ENCODE measurements at regions not wholly inside any gene's neighbourhood (a gene's known extent, or its start where the extent isn't known, plus 50 kb on each side); places are given as distances from the start of the nearest gene placed in this dataset.

DNA sequence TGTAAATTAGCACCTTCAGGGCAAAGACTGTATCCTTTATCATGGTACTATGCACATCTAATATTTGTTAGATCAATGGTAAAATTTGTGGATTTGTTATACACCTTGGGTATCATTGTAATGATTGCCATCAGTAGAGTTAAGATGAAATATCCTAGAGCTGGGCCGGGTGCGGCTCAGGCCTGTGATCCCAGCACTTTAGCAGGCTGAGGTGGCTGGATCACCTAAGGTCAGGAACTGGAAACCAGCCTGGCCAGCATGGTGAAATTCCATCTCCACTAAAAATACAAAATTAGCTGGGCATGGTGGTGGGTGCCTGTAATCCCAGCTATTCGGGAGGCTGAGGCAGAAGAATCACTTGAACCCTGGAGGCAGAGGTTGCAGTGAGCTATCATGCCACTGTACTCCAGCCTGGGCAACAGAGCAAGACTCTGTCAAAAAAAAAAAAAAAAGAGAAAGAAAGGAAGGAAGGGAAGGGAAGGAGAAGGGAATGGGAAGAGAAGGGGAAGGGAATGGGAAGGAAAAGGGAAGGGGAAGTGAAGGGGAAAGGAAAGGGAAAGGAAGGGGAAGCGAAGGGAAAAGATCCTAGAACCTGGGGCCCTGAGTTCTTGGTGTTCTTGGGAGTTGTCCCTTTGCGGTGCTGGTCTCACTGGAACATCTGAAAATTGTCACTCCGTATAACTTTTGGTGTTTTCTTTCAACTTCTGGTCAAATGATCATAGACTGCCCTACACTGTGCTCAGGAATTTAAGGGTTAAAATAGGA lies 71.1 kb upstream of the NEUROD1 start:
- in situ Hi-C loops (cut with MboI) = no loop called here
- POLR2A ChIA-PET = no interaction called here
- 0 out of 5 replicates have a peak, but pooled peaks cover 0 to 3% of the 10 kb centered on the region in 2 experiments for H3K4me1 ChIP-seq (replicated peaks in 1 of 2; ENCODE audit: control insufficient read depth in 2 of 2, insufficient read depth in 2 of 2, low read length in 2 of 2)

GRCh38 chr2:181752301-181752700 lies 72.0 kb upstream of the NEUROD1 start:
- Histone ChIP-seq H3K79me2 (ENCODE audit: control insufficient read depth, insufficient read depth, low read length) (no peaks in the 10 kb centered on the region), H3K4me2 (ENCODE audit: insufficient read depth, low read length) (no peak overlapping the region), H3K9ac (ENCODE audit: insufficient read depth in 1 of 2, low read depth in 2 of 2, low read length in 2 of 2) (no peak overlapping the region), H3K4me1 (replicated peaks in 1 of 2; ENCODE audit: control insufficient read depth in 2 of 2, insufficient read depth in 2 of 2, low read length in 2 of 2) (0 out of 5 replicates have a peak, but pooled peaks cover 0 to 3% of the 10 kb centered on the region in 2 experiments), H3K27me3 (ENCODE audit: control insufficient read depth in 2 of 2, insufficient read depth in 2 of 2, low read length in 2 of 2) (peaks cover 0 to 5% of the 10 kb centered on the region in 2 experiments; a peak in 2 of 5 replicates), H4K20me1 (replicated peaks; ENCODE audit: control insufficient read depth, insufficient read depth, low read length) (no peaks in the 10 kb centered on the region), H3K9me3 (replicated peaks; ENCODE audit: control insufficient read depth, insufficient read depth, low read depth, low read length) (no peaks in the 10 kb centered on the region), H2AFZ (ENCODE audit: low read depth, low read length) (no peak overlapping the region), H3K27ac (ENCODE audit: extremely low read depth, low read depth, low read length) (no peak overlapping the region), H3K36me3 (ENCODE audit: control insufficient read depth, insufficient read depth, low read length) (no peaks in the 10 kb centered on the region), H3K9me1 (ENCODE audit: control insufficient read depth, insufficient read depth, low read length) (no peaks in the 10 kb centered on the region), H3K4me3 (no peak overlapping the region)
- DNase-seq (ENCODE audit: extremely low read depth in 1 of 4, low spot score in 3 of 4) = no peak
- FAIRE-seq = no peak
- 0% methylated on average over 1 of the region's 1 CpG for WGBS (ENCODE audit: insufficient coverage, low coverage, missing lambda C conversion rate)
- intact Hi-C loops (cut with micrococcal nuclease) = no loop called here
- ChIA-PET POLR2A (no interaction called here), CTCF (ENCODE audit: low intra/inter-chr PET ratio) (interaction anchor here (0.7 kb wide), 1 partner anchor 151 kb away, joined by 3 read pairs; no protein-coding TSS in a partner anchor)
- in situ Hi-C loops (cut with MboI) = no loop called here
- no peak for ATAC-seq
- no TSS peak for BruUV-seq (replicated peaks)
- TF ChIP-seq ARID3A (IDR thresholded peaks at IDR 0.05; ENCODE audit: borderline replicate concordance, low read depth, low read length) = no peak
- no peak for TF ChIP-seq MBD2 (IDR thresholded peaks at IDR 0.05; ENCODE audit: borderline replicate concordance, low read depth)
- TF ChIP-seq CC2D1A (IDR thresholded peaks at IDR 0.05) = no peak
- no peak for TF ChIP-seq THRA (IDR thresholded peaks at IDR 0.05)
- TF ChIP-seq, protein P1, sequence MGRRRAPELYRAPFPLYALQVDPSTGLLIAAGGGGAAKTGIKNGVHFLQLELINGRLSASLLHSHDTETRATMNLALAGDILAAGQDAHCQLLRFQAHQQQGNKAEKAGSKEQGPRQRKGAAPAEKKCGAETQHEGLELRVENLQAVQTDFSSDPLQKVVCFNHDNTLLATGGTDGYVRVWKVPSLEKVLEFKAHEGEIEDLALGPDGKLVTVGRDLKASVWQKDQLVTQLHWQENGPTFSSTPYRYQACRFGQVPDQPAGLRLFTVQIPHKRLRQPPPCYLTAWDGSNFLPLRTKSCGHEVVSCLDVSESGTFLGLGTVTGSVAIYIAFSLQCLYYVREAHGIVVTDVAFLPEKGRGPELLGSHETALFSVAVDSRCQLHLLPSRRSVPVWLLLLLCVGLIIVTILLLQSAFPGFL (CRISPR knock-in tag; IDR thresholded peaks at IDR 0.05) = no peak
- no peak for TF ChIP-seq ZNF57 (CRISPR knock-in tag; IDR thresholded peaks at IDR 0.05)
- TF ChIP-seq ZKSCAN8 (CRISPR knock-in tag; IDR thresholded peaks at IDR 0.05) = no peak
- TF ChIP-seq, protein P2, sequence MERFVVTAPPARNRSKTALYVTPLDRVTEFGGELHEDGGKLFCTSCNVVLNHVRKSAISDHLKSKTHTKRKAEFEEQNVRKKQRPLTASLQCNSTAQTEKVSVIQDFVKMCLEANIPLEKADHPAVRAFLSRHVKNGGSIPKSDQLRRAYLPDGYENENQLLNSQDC (CRISPR knock-in tag; IDR thresholded peaks at IDR 0.05) = no peak
- no peak for TF ChIP-seq ATF7 (IDR thresholded peaks at IDR 0.05)

More for the DNA sequence above, 71.1 kb upstream of the NEUROD1 start:
- Histone ChIP-seq H3K9me1 (ENCODE audit: control insufficient read depth, insufficient read depth, low read length) (no peaks in the 10 kb centered on the region), H3K27me3 (ENCODE audit: control insufficient read depth in 2 of 2, insufficient read depth in 2 of 2, low read length in 2 of 2) (peaks cover 0 to 5% of the 10 kb centered on the region in 2 experiments; a peak in 2 of 5 replicates), H2AFZ (ENCODE audit: low read depth, low read length) (no peak overlapping the region), H3K4me3 (no peak overlapping the region), H3K4me2 (ENCODE audit: insufficient read depth, low read length) (no peak overlapping the region), H4K20me1 (replicated peaks; ENCODE audit: control insufficient read depth, insufficient read depth, low read length) (no peaks in the 10 kb centered on the region), H3K9ac (ENCODE audit: insufficient read depth in 1 of 2, low read depth in 2 of 2, low read length in 2 of 2) (no peak overlapping the region), H3K9me3 (replicated peaks; ENCODE audit: control insufficient read depth, insufficient read depth, low read depth, low read length) (no peaks in the 10 kb centered on the region), H3K27ac (ENCODE audit: extremely low read depth, low read depth, low read length) (no peak overlapping the region), H3K36me3 (ENCODE audit: control insufficient read depth, insufficient read depth, low read length) (no peaks in the 10 kb centered on the region), H3K79me2 (ENCODE audit: control insufficient read depth, insufficient read depth, low read length) (no peaks in the 10 kb centered on the region)
- intact Hi-C loops (cut with micrococcal nuclease) = no loop called here
- TF ChIP-seq SAFB2 (IDR thresholded peaks at IDR 0.05; ENCODE audit: borderline replicate concordance, low read depth, low read length, severe bottlenecking) = no peak
- no peak for DNase-seq (ENCODE audit: extremely low read depth in 1 of 4, low spot score in 3 of 4)
- CTCF ChIA-PET (ENCODE audit: low intra/inter-chr PET ratio) = no interaction called here
- ATAC-seq = no peak
- WGBS (ENCODE audit: insufficient coverage, low coverage, missing lambda C conversion rate) = 3% methylated on average over 6 of the region's 6 CpGs
- BruUV-seq (replicated peaks) = no TSS peak
- FAIRE-seq = no peak
